ENCODE measurements at regions not wholly inside any gene's neighbourhood (a gene's known extent, or its start where the extent isn't known, plus 50 kb on each side); places are given as distances from the start of the nearest gene placed in this dataset.
"Not testable (repeated sequence)": the region's sequence is repeated elsewhere in the genome, so short reads cannot be mapped to it uniquely, and the experiment has no call there.

- H3K4me1 ChIP-seq (ENCODE audit: insufficient read depth, low read length) = no peaks in the 10 kb centered on the region
- Mint-ChIP-seq H3K27ac (ENCODE audit: unreplicated experiment) (no peak overlapping the region), H3K27me3 (ENCODE audit: low read depth, unreplicated experiment) (no peaks in the 10 kb centered on the region), H3K9me3 (ENCODE audit: unreplicated experiment) (peaks cover 3% of the 10 kb centered on the region), H3K4me1 (ENCODE audit: low read depth, unreplicated experiment) (no peaks in the 10 kb centered on the region), H3K4me3 (ENCODE audit: unreplicated experiment) (no peak overlapping the region), H3K36me3 (ENCODE audit: low read depth, unreplicated experiment) (no peaks in the 10 kb centered on the region)
- H3K4me2 ChIP-seq (ENCODE audit: low read length) = no peak overlapping the region
- H3K36me3 ChIP-seq (ENCODE audit: insufficient read depth, low read length) = no peaks in the 10 kb centered on the region
- H3K79me2 ChIP-seq (ENCODE audit: insufficient read depth, low read length) = no peaks in the 10 kb centered on the region
- no peak overlapping the region for H2AFZ ChIP-seq (ENCODE audit: low read depth, low read length)
- H3K27ac ChIP-seq (ENCODE audit: low read depth, low read length) = no peak overlapping the region
- H4K20me1 ChIP-seq (ENCODE audit: insufficient read depth, low read length) = no peaks in the 10 kb centered on the region
- no peaks in the 10 kb centered on the region for H3K27me3 ChIP-seq (ENCODE audit: insufficient read depth, low read length)
- no peaks in the 10 kb centered on the region for H3K9me3 ChIP-seq (ENCODE audit: insufficient read depth, low read depth, low read length)
- DNase-seq (ENCODE audit: low read depth) = no peak
- no peak overlapping the region for H3K4me3 ChIP-seq (ENCODE audit: insufficient read depth, low read depth, low read length)
- no peak for FAIRE-seq
- TF ChIP-seq EZH2 (IDR thresholded peaks at IDR 0.05; ENCODE audit: insufficient read depth, low read length) (no peak), CTCF (IDR thresholded peaks at IDR 0.05; ENCODE audit: insufficient read depth, low read depth, low read length) (no peak)
- no peak overlapping the region for H3K9ac ChIP-seq (ENCODE audit: low read length)
Observed at GRCh38 chr5:108505608-108506007, 123.7 kb upstream of the FBXL17 start.

DNA sequence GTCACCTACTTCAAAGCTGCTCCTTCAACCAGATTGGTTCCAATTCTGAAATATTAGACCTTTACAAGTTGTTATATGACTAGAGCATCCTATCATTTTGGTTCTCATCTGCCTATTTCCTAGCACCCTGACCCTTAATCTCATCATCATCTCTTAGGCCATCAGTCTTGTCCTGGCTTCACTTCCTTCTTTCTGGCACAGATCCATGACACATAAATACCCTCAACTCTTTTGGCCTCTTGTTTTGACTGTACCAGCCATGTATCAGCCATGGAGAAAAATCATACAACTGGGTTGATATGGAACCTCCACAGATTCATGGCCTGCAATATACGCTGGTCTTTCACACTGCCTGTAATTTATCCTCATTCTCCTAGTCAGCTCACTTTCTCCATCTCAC, 123.1 kb upstream of the FBXL17 start:
- Histone ChIP-seq H3K79me2 (ENCODE audit: insufficient read depth, low read length) (no peaks in the 10 kb centered on the region), H3K9ac (ENCODE audit: low read length) (no peak overlapping the region), H3K9me3 (ENCODE audit: insufficient read depth, low read depth, low read length) (no peaks in the 10 kb centered on the region), H3K4me3 (ENCODE audit: insufficient read depth, low read depth, low read length) (no peak overlapping the region), H4K20me1 (ENCODE audit: insufficient read depth, low read length) (no peaks in the 10 kb centered on the region), H3K36me3 (ENCODE audit: insufficient read depth, low read length) (no peaks in the 10 kb centered on the region), H3K4me1 (ENCODE audit: insufficient read depth, low read length) (no peaks in the 10 kb centered on the region), H3K27ac (ENCODE audit: low read depth, low read length) (no peak overlapping the region), H3K4me2 (ENCODE audit: low read length) (no peak overlapping the region), H2AFZ (ENCODE audit: low read depth, low read length) (no peak overlapping the region), H3K27me3 (ENCODE audit: insufficient read depth, low read length) (no peaks in the 10 kb centered on the region)
- DNase-seq (ENCODE audit: low read depth) (no peak), FAIRE-seq (no peak)
- TF ChIP-seq EZH2 (IDR thresholded peaks at IDR 0.05; ENCODE audit: insufficient read depth, low read length) (no peak), CTCF (IDR thresholded peaks at IDR 0.05; ENCODE audit: insufficient read depth, low read depth, low read length) (no peak)
- Mint-ChIP-seq H3K27me3 (ENCODE audit: low read depth, unreplicated experiment) (no peaks in the 10 kb centered on the region), H3K4me3 (ENCODE audit: unreplicated experiment) (no peak overlapping the region), H3K4me1 (ENCODE audit: low read depth, unreplicated experiment) (no peaks in the 10 kb centered on the region), H3K9me3 (ENCODE audit: unreplicated experiment) (peaks cover 3% of the 10 kb centered on the region), H3K27ac (ENCODE audit: unreplicated experiment) (no peak overlapping the region), H3K36me3 (ENCODE audit: low read depth, unreplicated experiment) (no peaks in the 10 kb centered on the region)

GRCh38 chr5:108503986-108504385, 122.1 kb upstream of the FBXL17 start:
- Mint-ChIP-seq H3K36me3 (ENCODE audit: low read depth, unreplicated experiment) (no peaks in the 10 kb centered on the region), H3K4me3 (ENCODE audit: unreplicated experiment) (no peak overlapping the region), H3K27ac (ENCODE audit: unreplicated experiment) (no peak overlapping the region), H3K27me3 (ENCODE audit: low read depth, unreplicated experiment) (no peaks in the 10 kb centered on the region), H3K4me1 (ENCODE audit: low read depth, unreplicated experiment) (no peaks in the 10 kb centered on the region), H3K9me3 (ENCODE audit: unreplicated experiment) (peaks cover 3% of the 10 kb centered on the region)
- Histone ChIP-seq H3K4me2 (ENCODE audit: low read length) (no peak overlapping the region), H3K4me3 (ENCODE audit: insufficient read depth, low read depth, low read length) (no peak overlapping the region), H3K79me2 (ENCODE audit: insufficient read depth, low read length) (no peaks in the 10 kb centered on the region), H4K20me1 (ENCODE audit: insufficient read depth, low read length) (no peaks in the 10 kb centered on the region), H3K27ac (ENCODE audit: low read depth, low read length) (no peak overlapping the region), H3K27me3 (ENCODE audit: insufficient read depth, low read length) (no peaks in the 10 kb centered on the region), H3K36me3 (ENCODE audit: insufficient read depth, low read length) (no peaks in the 10 kb centered on the region), H2AFZ (ENCODE audit: low read depth, low read length) (no peak overlapping the region), H3K9me3 (ENCODE audit: insufficient read depth, low read depth, low read length) (no peaks in the 10 kb centered on the region), H3K4me1 (ENCODE audit: insufficient read depth, low read length) (no peaks in the 10 kb centered on the region), H3K9ac (ENCODE audit: low read length) (no peak overlapping the region)
- FAIRE-seq (no peak), DNase-seq (ENCODE audit: low read depth) (no peak)
- TF ChIP-seq EZH2 (IDR thresholded peaks at IDR 0.05; ENCODE audit: insufficient read depth, low read length) (no peak), CTCF (IDR thresholded peaks at IDR 0.05; ENCODE audit: insufficient read depth, low read depth, low read length) (no peak)

DNA sequence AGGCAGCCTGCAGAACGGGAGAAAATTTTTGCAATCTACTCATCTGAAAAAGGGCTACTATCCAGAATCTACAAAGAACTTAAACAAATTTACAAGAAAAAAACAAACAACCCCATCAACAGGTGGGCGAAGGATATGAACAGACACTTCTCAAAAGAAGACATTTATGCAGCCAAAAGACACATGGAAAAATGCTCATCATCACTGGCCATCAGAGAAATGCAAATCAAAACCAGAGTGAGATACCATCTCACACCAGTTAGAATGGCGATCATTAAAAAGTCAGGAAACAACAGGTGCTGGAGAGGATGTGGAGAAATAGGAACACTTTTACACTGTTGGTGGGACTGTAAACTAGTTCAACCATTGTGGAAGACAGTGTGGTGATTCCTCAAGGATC, 113.7 kb upstream of the FBXL17 start:
- not testable (repeated sequence) for H3K9ac ChIP-seq (ENCODE audit: low read length); FAIRE-seq; H3K4me3 Mint-ChIP-seq (ENCODE audit: unreplicated experiment); H3K27me3 Mint-ChIP-seq (ENCODE audit: low read depth, unreplicated experiment); H3K9me3 Mint-ChIP-seq (ENCODE audit: unreplicated experiment); H3K4me3 ChIP-seq (ENCODE audit: insufficient read depth, low read depth, low read length); H3K79me2 ChIP-seq (ENCODE audit: insufficient read depth, low read length); H3K27me3 ChIP-seq (ENCODE audit: insufficient read depth, low read length); H3K27ac ChIP-seq (ENCODE audit: low read depth, low read length); DNase-seq (ENCODE audit: low read depth); H3K4me2 ChIP-seq (ENCODE audit: low read length); H3K36me3 ChIP-seq (ENCODE audit: insufficient read depth, low read length); H3K9me3 ChIP-seq (ENCODE audit: insufficient read depth, low read depth, low read length); H3K4me1 Mint-ChIP-seq (ENCODE audit: low read depth, unreplicated experiment); H3K4me1 ChIP-seq (ENCODE audit: insufficient read depth, low read length); H3K36me3 Mint-ChIP-seq (ENCODE audit: low read depth, unreplicated experiment); H3K27ac Mint-ChIP-seq (ENCODE audit: unreplicated experiment); H2AFZ ChIP-seq (ENCODE audit: low read depth, low read length); H4K20me1 ChIP-seq (ENCODE audit: insufficient read depth, low read length)

Measured in astrocyte (in vitro differentiated cells and primary cell).